ENCODE measurements at regions not wholly inside any gene's neighbourhood (a gene's known extent, or its start where the extent isn't known, plus 50 kb on each side); places are given as distances from the start of the nearest gene placed in this dataset.

DNA sequence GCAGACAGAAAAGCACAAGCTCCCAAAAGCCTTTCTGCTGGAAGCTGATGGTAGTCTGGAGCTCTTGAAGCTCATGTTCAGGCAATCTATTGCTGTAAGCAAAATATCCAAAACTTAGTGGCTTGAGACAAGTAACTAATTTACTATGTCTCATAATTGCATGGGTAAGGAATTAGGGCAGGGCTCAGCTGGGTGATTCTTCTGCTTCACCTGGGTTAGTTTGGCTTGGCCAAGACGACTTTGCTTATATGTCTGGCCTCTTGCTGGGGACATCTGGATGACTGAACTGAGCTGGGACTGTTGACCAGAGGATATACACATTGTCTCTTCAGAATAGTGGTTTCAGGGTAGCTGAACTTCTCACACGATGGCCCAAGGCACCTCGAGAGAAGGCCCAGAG lies 96.8 kb upstream of the WSCD1 start:
- no peaks in the 10 kb centered on the region for H3K9me3 ChIP-seq
- no peaks in the 10 kb centered on the region for H3K27me3 ChIP-seq
- no peak overlapping the region for H3K27ac ChIP-seq
- no peaks in the 10 kb centered on the region for H3K36me3 ChIP-seq
- no peak overlapping the region for H3K4me3 ChIP-seq
- intact Hi-C loops (cut with DNase I): no loop called here
- no peaks in the 10 kb centered on the region for H3K4me1 ChIP-seq
- no peak for DNase-seq (ENCODE audit: extremely low spot score in 2 of 2)
- TF ChIP-seq, protein P1, sequence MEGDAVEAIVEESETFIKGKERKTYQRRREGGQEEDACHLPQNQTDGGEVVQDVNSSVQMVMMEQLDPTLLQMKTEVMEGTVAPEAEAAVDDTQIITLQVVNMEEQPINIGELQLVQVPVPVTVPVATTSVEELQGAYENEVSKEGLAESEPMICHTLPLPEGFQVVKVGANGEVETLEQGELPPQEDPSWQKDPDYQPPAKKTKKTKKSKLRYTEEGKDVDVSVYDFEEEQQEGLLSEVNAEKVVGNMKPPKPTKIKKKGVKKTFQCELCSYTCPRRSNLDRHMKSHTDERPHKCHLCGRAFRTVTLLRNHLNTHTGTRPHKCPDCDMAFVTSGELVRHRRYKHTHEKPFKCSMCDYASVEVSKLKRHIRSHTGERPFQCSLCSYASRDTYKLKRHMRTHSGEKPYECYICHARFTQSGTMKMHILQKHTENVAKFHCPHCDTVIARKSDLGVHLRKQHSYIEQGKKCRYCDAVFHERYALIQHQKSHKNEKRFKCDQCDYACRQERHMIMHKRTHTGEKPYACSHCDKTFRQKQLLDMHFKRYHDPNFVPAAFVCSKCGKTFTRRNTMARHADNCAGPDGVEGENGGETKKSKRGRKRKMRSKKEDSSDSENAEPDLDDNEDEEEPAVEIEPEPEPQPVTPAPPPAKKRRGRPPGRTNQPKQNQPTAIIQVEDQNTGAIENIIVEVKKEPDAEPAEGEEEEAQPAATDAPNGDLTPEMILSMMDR (IDR thresholded peaks at IDR 0.05): no peak
- TF ChIP-seq POLR2A (IDR thresholded peaks at IDR 0.05) (no peak), POLR2AphosphoS5 (IDR thresholded peaks at IDR 0.05; ENCODE audit: insufficient read depth in 1 of 2, low read depth in 1 of 2) (no peak)

DNA sequence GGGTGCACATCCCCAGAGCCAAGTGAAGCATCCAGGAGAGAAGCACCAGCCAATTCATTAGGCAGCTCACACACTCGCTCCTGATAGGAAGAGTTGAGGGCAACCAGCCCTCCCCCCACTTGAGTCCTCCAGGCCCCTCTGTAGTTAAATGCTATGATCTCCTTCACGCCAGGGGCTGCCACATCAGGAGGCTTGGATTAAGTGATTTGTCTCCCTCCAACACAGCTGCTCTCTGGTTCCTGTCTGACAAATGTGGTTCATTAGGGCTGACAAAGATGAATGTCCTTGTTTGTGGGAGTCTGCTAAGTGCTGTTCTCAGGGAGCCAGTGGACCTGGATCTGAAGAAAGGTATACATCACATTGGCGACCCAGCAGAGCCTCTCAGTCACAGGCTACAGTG lies 94.5 kb upstream of the WSCD1 start:
- intact Hi-C loops (cut with DNase I): no loop called here
- no peak for DNase-seq (ENCODE audit: extremely low spot score in 2 of 2)
- no peaks in the 10 kb centered on the region for H3K36me3 ChIP-seq
- no peak overlapping the region for H3K4me3 ChIP-seq
- H3K27ac ChIP-seq: no peak overlapping the region
- no peaks in the 10 kb centered on the region for H3K4me1 ChIP-seq
- TF ChIP-seq POLR2AphosphoS5 (IDR thresholded peaks at IDR 0.05; ENCODE audit: insufficient read depth in 1 of 2, low read depth in 1 of 2): no peak
- TF ChIP-seq POLR2A (IDR thresholded peaks at IDR 0.05): no peak
- TF ChIP-seq, protein P1 (IDR thresholded peaks at IDR 0.05): no peak
- no peaks in the 10 kb centered on the region for H3K27me3 ChIP-seq
- no peaks in the 10 kb centered on the region for H3K9me3 ChIP-seq

DNA sequence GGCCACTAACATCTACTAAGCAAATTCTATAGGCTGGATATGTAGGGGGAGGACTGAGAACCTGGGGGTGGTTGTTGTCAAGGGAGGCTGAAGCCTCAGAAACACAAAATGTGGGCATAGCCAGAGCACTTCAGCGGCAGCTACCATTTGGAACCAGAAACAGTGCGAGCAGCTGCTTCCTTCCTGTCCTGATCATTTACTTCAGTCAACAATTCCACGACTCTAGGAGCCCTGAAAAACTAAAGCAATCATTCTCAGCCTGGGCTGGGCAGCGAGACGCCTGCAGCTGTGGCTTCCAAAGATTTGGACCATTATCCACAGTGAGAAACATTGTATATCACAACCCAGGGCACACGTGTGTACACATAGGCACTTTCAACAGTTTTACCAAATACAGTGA lies 93.9 kb upstream of the WSCD1 start:
- Histone ChIP-seq H3K36me3 (no peaks in the 10 kb centered on the region), H3K9me3 (no peaks in the 10 kb centered on the region), H3K4me1 (no peaks in the 10 kb centered on the region), H3K27ac (no peak overlapping the region), H3K27me3 (no peaks in the 10 kb centered on the region), H3K4me3 (no peak overlapping the region)
- no peak for TF ChIP-seq POLR2AphosphoS5 (IDR thresholded peaks at IDR 0.05; ENCODE audit: insufficient read depth in 1 of 2, low read depth in 1 of 2)
- TF ChIP-seq, protein P1 (IDR thresholded peaks at IDR 0.05): no peak
- no peak for TF ChIP-seq POLR2A (IDR thresholded peaks at IDR 0.05)
- no peak for DNase-seq (ENCODE audit: extremely low spot score in 2 of 2)
- intact Hi-C loops (cut with DNase I): no loop called here

DNA sequence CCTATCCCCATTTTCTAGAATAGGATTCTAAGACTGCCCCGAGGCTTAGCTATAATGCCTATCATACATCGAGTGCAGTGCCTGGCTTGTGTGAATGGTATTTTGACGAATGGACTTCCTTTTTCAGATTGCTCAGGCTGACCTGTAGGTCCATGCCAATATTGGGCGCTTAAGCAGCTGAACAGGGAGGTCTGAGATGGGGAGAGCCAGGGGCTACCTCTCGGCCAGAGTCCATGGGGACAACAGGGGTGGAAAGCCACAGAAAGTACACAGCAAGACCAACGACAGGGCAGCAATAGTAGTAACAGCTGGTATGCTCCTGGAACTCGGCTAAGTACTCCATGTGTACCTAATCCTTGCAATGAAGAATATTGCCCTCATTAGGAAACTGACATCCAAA lies 91.7 kb upstream of the WSCD1 start:
- Histone ChIP-seq H3K27me3 (no peaks in the 10 kb centered on the region), H3K4me3 (no peak overlapping the region), H3K9me3 (no peaks in the 10 kb centered on the region), H3K4me1 (no peaks in the 10 kb centered on the region), H3K27ac (no peak overlapping the region), H3K36me3 (no peaks in the 10 kb centered on the region)
- no peak for DNase-seq (ENCODE audit: extremely low spot score in 2 of 2)
- intact Hi-C loops (cut with DNase I): no loop called here
- TF ChIP-seq, protein P1 (IDR thresholded peaks at IDR 0.05): no peak
- no peak for TF ChIP-seq POLR2AphosphoS5 (IDR thresholded peaks at IDR 0.05; ENCODE audit: insufficient read depth in 1 of 2, low read depth in 1 of 2)
- no peak for TF ChIP-seq POLR2A (IDR thresholded peaks at IDR 0.05)

DNA sequence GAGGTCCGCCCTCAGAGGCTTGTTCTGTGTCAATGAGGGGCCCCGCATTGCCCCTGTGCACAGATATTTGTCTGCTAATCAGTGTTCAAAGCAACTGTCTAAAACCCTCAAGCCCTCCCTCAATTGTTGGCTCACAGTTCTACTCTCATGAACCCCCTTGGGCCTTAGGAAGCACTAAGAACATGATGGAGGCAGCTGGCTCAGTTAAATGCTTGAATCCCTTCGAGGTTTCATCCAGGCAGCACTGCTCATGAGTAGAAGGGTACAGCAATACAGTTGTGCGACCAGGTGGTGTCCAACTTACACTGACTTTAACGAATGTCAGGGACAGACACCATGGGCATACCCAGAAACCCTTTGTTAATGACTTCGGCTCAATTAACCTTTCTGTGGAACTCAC lies 89.2 kb upstream of the WSCD1 start:
- H3K27me3 ChIP-seq: no peaks in the 10 kb centered on the region
- TF ChIP-seq POLR2AphosphoS5 (IDR thresholded peaks at IDR 0.05; ENCODE audit: insufficient read depth in 1 of 2, low read depth in 1 of 2) (no peak), POLR2A (IDR thresholded peaks at IDR 0.05) (no peak)
- TF ChIP-seq, protein P1 (IDR thresholded peaks at IDR 0.05): no peak
- H3K27ac ChIP-seq: no peak overlapping the region
- H3K9me3 ChIP-seq: no peaks in the 10 kb centered on the region
- no peak overlapping the region for H3K4me3 ChIP-seq
- DNase-seq (ENCODE audit: extremely low spot score in 2 of 2): no peak
- intact Hi-C loops (cut with DNase I): no loop called here
- no peaks in the 10 kb centered on the region for H3K4me1 ChIP-seq
- no peaks in the 10 kb centered on the region for H3K36me3 ChIP-seq
